Nucleus accumbens (tissue), 56 donors: ENCODE measurements at regions not wholly inside any gene's neighbourhood (a gene's known extent, or its start where the extent isn't known, plus 50 kb on each side); places are given as distances from the start of the nearest gene placed in this dataset.

Experiments used
- DNase-seq, 56 donors: peaks; one replicate each; lab custom pipeline; 2025; lab: John Stamatoyannopoulos, UW

GRCh38 chr5:20514145-20514544, 526.1 kb upstream of the CDH18 start:
- no peak for DNase-seq

- DNase-seq: no peak
Observed at GRCh38 chr5:20500546-20500945, 512.5 kb upstream of the CDH18 start.

- DNase-seq: no peak
Observed at GRCh38 chr5:20498926-20499325, 510.9 kb upstream of the CDH18 start.

- no peak for DNase-seq
Observed at GRCh38 chr5:20498102-20498501, 510.1 kb upstream of the CDH18 start.

GRCh38 chr5:20497356-20497755, 509.4 kb upstream of the CDH18 start:
- DNase-seq: no peak

GRCh38 chr5:20494706-20495105, 506.7 kb upstream of the CDH18 start:
- no peak for DNase-seq

GRCh38 chr5:20486826-20487225, 498.8 kb upstream of the CDH18 start:
- no peak for DNase-seq

GRCh38 chr5:20476016-20476415, 488.0 kb upstream of the CDH18 start:
- DNase-seq: no peak

GRCh38 chr5:20470997-20471396, 483.0 kb upstream of the CDH18 start:
- DNase-seq: no peak

GRCh38 chr5:20469792-20470191, 481.8 kb upstream of the CDH18 start:
- no peak for DNase-seq

GRCh38 chr5:20469390-20469789, 481.4 kb upstream of the CDH18 start:
- DNase-seq: no peak

- no peak for DNase-seq
Observed at GRCh38 chr5:20466512-20466911, 478.5 kb upstream of the CDH18 start.

GRCh38 chr5:20463206-20463605, 475.2 kb upstream of the CDH18 start:
- no peak for DNase-seq

GRCh38 chr5:20446121-20446520, 458.1 kb upstream of the CDH18 start:
- DNase-seq: no peak

GRCh38 chr5:20445326-20445860, 457.4 kb upstream of the CDH18 start:
- no peak for DNase-seq

GRCh38 chr5:20434786-20435185, 446.8 kb upstream of the CDH18 start:
- no peak for DNase-seq

- DNase-seq: no peak
Observed at GRCh38 chr5:20420991-20421595, 433.1 kb upstream of the CDH18 start.
